Neural cell (in vitro differentiated cells): ENCODE measurements at regions not wholly inside any gene's neighbourhood (a gene's known extent, or its start where the extent isn't known, plus 50 kb on each side); places are given as distances from the start of the nearest gene placed in this dataset.

ENCODE experiments used
- EP300 ChIP-seq: fragments of 450-650 bp; conservative IDR thresholded peaks from 2 replicates; pipeline ENCODE4 v1.6.1; 2014; ENCODE audit warnings: antibody characterized with exemption, mild to moderate bottlenecking, moderate library complexity; ENCODE audit not compliant: poor library complexity, severe bottlenecking
- EZH2 ChIP-seq: fragments of 200-600, 300-800 bp; shearing (Covaris generic), sonication (generic); IDR thresholded peaks from 2 replicates; pipeline ENCODE4 v1.6.1; 2014; ENCODE audit warnings: antibody characterized with exemption, low read length, borderline replicate concordance, mild to moderate bottlenecking; ENCODE audit not compliant: insufficient read depth, poor library complexity, severe bottlenecking
- MXI1 ChIP-seq: fragments of 450-650 bp; conservative IDR thresholded peaks from 2 replicates; pipeline ENCODE4 v1.6.1; 2014; ENCODE audit warnings: antibody characterized with exemption, mild to moderate bottlenecking; ENCODE audit not compliant: poor library complexity, severe bottlenecking
- POLR2AphosphoS5 ChIP-seq: IDR thresholded peaks from 2 replicates; pipeline ENCODE4 v1.6.1; 2012
- RAD21 ChIP-seq: fragments of 450-650 bp; conservative IDR thresholded peaks from 2 replicates; pipeline ENCODE4 v1.6.1; 2014; ENCODE audit warnings: antibody characterized with exemption, mild to moderate bottlenecking, moderate library complexity
- SMC3 ChIP-seq: fragments of 450-650 bp; conservative IDR thresholded peaks from 2 replicates; pipeline ENCODE4 v1.6.1; 2014; ENCODE audit warnings: antibody characterized with exemption, mild to moderate bottlenecking, moderate library complexity; ENCODE audit not compliant: poor library complexity
- TAF1 ChIP-seq: IDR thresholded peaks from 2 replicates; pipeline ENCODE4 v1.6.1; 2012; ENCODE audit warnings: low read depth
- TF ChIP-seq, protein P1 (sequence below): fragments of 450-650 bp; IDR thresholded peaks from 2 replicates; pipeline ENCODE4 v1.5.1; 2014; ENCODE audit warnings: antibody characterized with exemption, mild to moderate bottlenecking, moderate library complexity; ENCODE audit not compliant: poor library complexity, severe bottlenecking
- TF ChIP-seq, protein P2 (sequence below): IDR thresholded peaks from 2 replicates; pipeline ENCODE4 v1.6.1; 2012; ENCODE audit warnings: borderline replicate concordance

DNA sequence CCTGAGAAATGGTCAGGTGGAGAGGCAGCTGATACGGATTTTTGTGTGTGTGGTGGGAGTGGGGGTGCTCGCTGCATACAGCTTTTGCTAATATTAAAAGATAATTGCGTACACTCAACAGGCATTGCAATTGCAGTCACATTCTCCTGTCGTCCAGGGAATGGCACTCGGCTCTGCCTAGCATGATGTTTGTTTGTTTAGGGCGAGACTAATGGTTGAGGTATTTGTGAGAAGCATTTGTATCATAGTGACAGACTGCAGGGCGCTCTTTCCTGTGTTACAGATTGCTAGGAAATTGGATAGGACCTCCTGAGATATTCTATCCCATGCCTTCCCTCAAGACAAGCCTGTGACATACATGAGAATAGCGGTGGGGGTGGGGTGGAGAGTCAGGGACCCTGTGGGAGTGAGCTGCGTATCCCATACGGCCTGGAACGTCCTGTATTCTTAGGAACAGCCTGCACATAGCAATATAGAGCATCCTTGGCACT lies 207.4 kb downstream of the SOX4 start:
- TF ChIP-seq, protein P1, sequence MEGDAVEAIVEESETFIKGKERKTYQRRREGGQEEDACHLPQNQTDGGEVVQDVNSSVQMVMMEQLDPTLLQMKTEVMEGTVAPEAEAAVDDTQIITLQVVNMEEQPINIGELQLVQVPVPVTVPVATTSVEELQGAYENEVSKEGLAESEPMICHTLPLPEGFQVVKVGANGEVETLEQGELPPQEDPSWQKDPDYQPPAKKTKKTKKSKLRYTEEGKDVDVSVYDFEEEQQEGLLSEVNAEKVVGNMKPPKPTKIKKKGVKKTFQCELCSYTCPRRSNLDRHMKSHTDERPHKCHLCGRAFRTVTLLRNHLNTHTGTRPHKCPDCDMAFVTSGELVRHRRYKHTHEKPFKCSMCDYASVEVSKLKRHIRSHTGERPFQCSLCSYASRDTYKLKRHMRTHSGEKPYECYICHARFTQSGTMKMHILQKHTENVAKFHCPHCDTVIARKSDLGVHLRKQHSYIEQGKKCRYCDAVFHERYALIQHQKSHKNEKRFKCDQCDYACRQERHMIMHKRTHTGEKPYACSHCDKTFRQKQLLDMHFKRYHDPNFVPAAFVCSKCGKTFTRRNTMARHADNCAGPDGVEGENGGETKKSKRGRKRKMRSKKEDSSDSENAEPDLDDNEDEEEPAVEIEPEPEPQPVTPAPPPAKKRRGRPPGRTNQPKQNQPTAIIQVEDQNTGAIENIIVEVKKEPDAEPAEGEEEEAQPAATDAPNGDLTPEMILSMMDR, result no peak
- TF ChIP-seq POLR2AphosphoS5, result no peak
- no peak for TF ChIP-seq RAD21
- TF ChIP-seq, protein P2, sequence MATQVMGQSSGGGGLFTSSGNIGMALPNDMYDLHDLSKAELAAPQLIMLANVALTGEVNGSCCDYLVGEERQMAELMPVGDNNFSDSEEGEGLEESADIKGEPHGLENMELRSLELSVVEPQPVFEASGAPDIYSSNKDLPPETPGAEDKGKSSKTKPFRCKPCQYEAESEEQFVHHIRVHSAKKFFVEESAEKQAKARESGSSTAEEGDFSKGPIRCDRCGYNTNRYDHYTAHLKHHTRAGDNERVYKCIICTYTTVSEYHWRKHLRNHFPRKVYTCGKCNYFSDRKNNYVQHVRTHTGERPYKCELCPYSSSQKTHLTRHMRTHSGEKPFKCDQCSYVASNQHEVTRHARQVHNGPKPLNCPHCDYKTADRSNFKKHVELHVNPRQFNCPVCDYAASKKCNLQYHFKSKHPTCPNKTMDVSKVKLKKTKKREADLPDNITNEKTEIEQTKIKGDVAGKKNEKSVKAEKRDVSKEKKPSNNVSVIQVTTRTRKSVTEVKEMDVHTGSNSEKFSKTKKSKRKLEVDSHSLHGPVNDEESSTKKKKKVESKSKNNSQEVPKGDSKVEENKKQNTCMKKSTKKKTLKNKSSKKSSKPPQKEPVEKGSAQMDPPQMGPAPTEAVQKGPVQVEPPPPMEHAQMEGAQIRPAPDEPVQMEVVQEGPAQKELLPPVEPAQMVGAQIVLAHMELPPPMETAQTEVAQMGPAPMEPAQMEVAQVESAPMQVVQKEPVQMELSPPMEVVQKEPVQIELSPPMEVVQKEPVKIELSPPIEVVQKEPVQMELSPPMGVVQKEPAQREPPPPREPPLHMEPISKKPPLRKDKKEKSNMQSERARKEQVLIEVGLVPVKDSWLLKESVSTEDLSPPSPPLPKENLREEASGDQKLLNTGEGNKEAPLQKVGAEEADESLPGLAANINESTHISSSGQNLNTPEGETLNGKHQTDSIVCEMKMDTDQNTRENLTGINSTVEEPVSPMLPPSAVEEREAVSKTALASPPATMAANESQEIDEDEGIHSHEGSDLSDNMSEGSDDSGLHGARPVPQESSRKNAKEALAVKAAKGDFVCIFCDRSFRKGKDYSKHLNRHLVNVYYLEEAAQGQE, result no peak
- no peak for TF ChIP-seq EZH2
- TF ChIP-seq EP300, result no peak
- TF ChIP-seq TAF1, result no peak
- no peak for TF ChIP-seq SMC3
- no peak for TF ChIP-seq MXI1
